ENCODE measurements at regions not wholly inside any gene's neighbourhood (a gene's known extent, or its start where the extent isn't known, plus 50 kb on each side); places are given as distances from the start of the nearest gene placed in this dataset.

GRCh38 chr11:128310676-128311445 lies 276.5 kb downstream of the ETS1 start:
- H3K23ac ChIP-seq (ENCODE audit: low read length in 2 of 2): no peak overlapping the region
- peak overlapping the region in 1 of 2 experiments; percentile 28 for H3K18ac ChIP-seq (ENCODE audit: low read depth in 1 of 2, low read length in 2 of 2)
- peaks cover 4% of the 10 kb centered on the region for H3K9me3 ChIP-seq (ENCODE audit: control insufficient read depth, low read length)
- no peaks in the 10 kb centered on the region for H3K79me1 ChIP-seq (replicated peaks; ENCODE audit: low read length, poor library complexity, severe bottlenecking)
- 63% methylated on average over 6 of the region's 7 CpGs for WGBS
- H3K9ac ChIP-seq (ENCODE audit: low read length): no peak overlapping the region
- H2BK15ac ChIP-seq (ENCODE audit: low read depth, poor library complexity, severe bottlenecking): no peak overlapping the region
- H3K36me3 ChIP-seq (ENCODE audit: control insufficient read depth in 1 of 2, insufficient read depth in 2 of 2, low read depth in 1 of 2, low read length in 2 of 2): no peaks in the 10 kb centered on the region
- H3K27ac ChIP-seq (ENCODE audit: low read length, poor library complexity, severe bottlenecking): no peak overlapping the region
- H4K8ac ChIP-seq (ENCODE audit: low read length): no peak overlapping the region
- H2BK12ac ChIP-seq (ENCODE audit: low read length in 2 of 2): no peak overlapping the region
- H3K4me1 ChIP-seq (ENCODE audit: control insufficient read depth, insufficient read depth, low read depth, low read length): no peaks in the 10 kb centered on the region
- H2BK120ac ChIP-seq (ENCODE audit: low read depth, low read length): no peak overlapping the region
- no peak overlapping the region for H4K91ac ChIP-seq (ENCODE audit: low read length)
- H2BK5ac ChIP-seq (ENCODE audit: low read depth, low read length, poor library complexity, severe bottlenecking): no peak overlapping the region
- H3K27me3 ChIP-seq (ENCODE audit: control insufficient read depth in 1 of 2, insufficient read depth in 1 of 2, low read length in 2 of 2): no peaks in the 10 kb centered on the region
- peak; percentile 57 for DNase-seq
- no peak overlapping the region for H3K14ac ChIP-seq (ENCODE audit: low read length in 2 of 2)
- H2AFZ ChIP-seq (ENCODE audit: low read depth, low read length): no peak overlapping the region
- H3K4me3 ChIP-seq (ENCODE audit: insufficient read depth in 1 of 2, low read depth in 1 of 2, low read length in 2 of 2): no peak overlapping the region
- no peak overlapping the region for H3K4me2 ChIP-seq (ENCODE audit: low read length, poor library complexity, severe bottlenecking)
- H3K4ac ChIP-seq (ENCODE audit: low read depth in 1 of 2, low read length in 2 of 2): no peak overlapping the region
- no peak overlapping the region for H2AK5ac ChIP-seq (ENCODE audit: low read length, severe bottlenecking)

DNA sequence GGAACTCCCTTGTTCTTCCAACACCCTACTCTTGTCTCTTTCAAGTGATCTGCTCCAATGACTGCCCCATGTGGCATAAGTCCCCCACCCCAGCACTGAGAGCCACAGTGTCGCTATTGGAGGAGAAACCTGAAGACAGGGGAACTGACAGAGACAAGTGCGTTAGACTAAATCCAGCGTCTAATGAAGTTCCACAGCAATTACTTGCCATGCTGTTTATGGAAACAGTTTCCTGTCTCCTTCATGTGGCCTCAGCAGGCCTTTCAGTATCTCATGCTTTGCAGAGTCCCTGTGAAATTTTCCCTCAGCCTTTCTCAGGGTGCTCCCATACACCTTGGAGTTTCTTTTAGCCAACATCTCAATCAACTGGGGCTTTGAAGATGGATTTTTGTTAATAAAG lies 277.4 kb downstream of the ETS1 start:
- Histone ChIP-seq H3K79me1 (replicated peaks; ENCODE audit: low read length, poor library complexity, severe bottlenecking) (no peaks in the 10 kb centered on the region), H3K4ac (ENCODE audit: low read depth in 1 of 2, low read length in 2 of 2) (no peak overlapping the region), H2BK15ac (ENCODE audit: low read depth, poor library complexity, severe bottlenecking) (no peak overlapping the region), H4K91ac (ENCODE audit: low read length) (no peak overlapping the region), H3K14ac (ENCODE audit: low read length in 2 of 2) (no peak overlapping the region), H2BK5ac (ENCODE audit: low read depth, low read length, poor library complexity, severe bottlenecking) (no peak overlapping the region), H2AFZ (ENCODE audit: low read depth, low read length) (no peak overlapping the region), H3K4me1 (ENCODE audit: control insufficient read depth, insufficient read depth, low read depth, low read length) (no peaks in the 10 kb centered on the region), H3K23ac (ENCODE audit: low read length in 2 of 2) (no peak overlapping the region), H3K27me3 (ENCODE audit: control insufficient read depth in 1 of 2, insufficient read depth in 1 of 2, low read length in 2 of 2) (no peaks in the 10 kb centered on the region), H3K9me3 (ENCODE audit: control insufficient read depth, low read length) (peaks cover 3% of the 10 kb centered on the region), H3K36me3 (ENCODE audit: control insufficient read depth in 1 of 2, insufficient read depth in 2 of 2, low read depth in 1 of 2, low read length in 2 of 2) (no peaks in the 10 kb centered on the region), H2AK5ac (ENCODE audit: low read length, severe bottlenecking) (no peak overlapping the region), H2BK120ac (ENCODE audit: low read depth, low read length) (no peak overlapping the region), H3K9ac (ENCODE audit: low read length) (no peak overlapping the region), H3K4me3 (ENCODE audit: insufficient read depth in 1 of 2, low read depth in 1 of 2, low read length in 2 of 2) (no peak overlapping the region), H3K18ac (ENCODE audit: low read depth in 1 of 2, low read length in 2 of 2) (no peak overlapping the region), H3K27ac (ENCODE audit: low read length, poor library complexity, severe bottlenecking) (no peak overlapping the region), H4K8ac (ENCODE audit: low read length) (no peak overlapping the region), H3K4me2 (ENCODE audit: low read length, poor library complexity, severe bottlenecking) (no peak overlapping the region), H2BK12ac (ENCODE audit: low read length in 2 of 2) (no peak overlapping the region)
- peak; percentile 59 for DNase-seq
- 35% methylated on average over 3 of the region's 3 CpGs for WGBS

- Histone ChIP-seq H3K14ac (ENCODE audit: low read length in 2 of 2) (no peak overlapping the region), H2BK12ac (ENCODE audit: low read length in 2 of 2) (no peak overlapping the region), H2AFZ (ENCODE audit: low read depth, low read length) (no peak overlapping the region), H4K8ac (ENCODE audit: low read length) (no peak overlapping the region), H2BK5ac (ENCODE audit: low read depth, low read length, poor library complexity, severe bottlenecking) (no peak overlapping the region), H3K18ac (ENCODE audit: low read depth in 1 of 2, low read length in 2 of 2) (no peak overlapping the region), H2AK5ac (ENCODE audit: low read length, severe bottlenecking) (no peak overlapping the region), H3K4me2 (ENCODE audit: low read length, poor library complexity, severe bottlenecking) (no peak overlapping the region), H3K27me3 (ENCODE audit: control insufficient read depth in 1 of 2, insufficient read depth in 1 of 2, low read length in 2 of 2) (no peaks in the 10 kb centered on the region), H3K4me3 (ENCODE audit: insufficient read depth in 1 of 2, low read depth in 1 of 2, low read length in 2 of 2) (no peak overlapping the region), H3K36me3 (ENCODE audit: control insufficient read depth in 1 of 2, insufficient read depth in 2 of 2, low read depth in 1 of 2, low read length in 2 of 2) (no peaks in the 10 kb centered on the region), H3K9me3 (ENCODE audit: control insufficient read depth, low read length) (no peaks in the 10 kb centered on the region), H3K4ac (ENCODE audit: low read depth in 1 of 2, low read length in 2 of 2) (no peak overlapping the region), H3K4me1 (ENCODE audit: control insufficient read depth, insufficient read depth, low read depth, low read length) (no peaks in the 10 kb centered on the region), H2BK120ac (ENCODE audit: low read depth, low read length) (no peak overlapping the region), H3K9ac (ENCODE audit: low read length) (no peak overlapping the region), H3K23ac (ENCODE audit: low read length in 2 of 2) (no peak overlapping the region), H3K79me1 (replicated peaks; ENCODE audit: low read length, poor library complexity, severe bottlenecking) (no peaks in the 10 kb centered on the region), H3K27ac (ENCODE audit: low read length, poor library complexity, severe bottlenecking) (no peak overlapping the region), H2BK15ac (ENCODE audit: low read depth, poor library complexity, severe bottlenecking) (no peak overlapping the region), H4K91ac (ENCODE audit: low read length) (no peak overlapping the region)
- 100% methylated on average over 1 of the region's 3 CpGs for WGBS
- no peak for DNase-seq
Observed at GRCh38 chr11:128308794-128309193, 278.6 kb downstream of the ETS1 start.

DNA sequence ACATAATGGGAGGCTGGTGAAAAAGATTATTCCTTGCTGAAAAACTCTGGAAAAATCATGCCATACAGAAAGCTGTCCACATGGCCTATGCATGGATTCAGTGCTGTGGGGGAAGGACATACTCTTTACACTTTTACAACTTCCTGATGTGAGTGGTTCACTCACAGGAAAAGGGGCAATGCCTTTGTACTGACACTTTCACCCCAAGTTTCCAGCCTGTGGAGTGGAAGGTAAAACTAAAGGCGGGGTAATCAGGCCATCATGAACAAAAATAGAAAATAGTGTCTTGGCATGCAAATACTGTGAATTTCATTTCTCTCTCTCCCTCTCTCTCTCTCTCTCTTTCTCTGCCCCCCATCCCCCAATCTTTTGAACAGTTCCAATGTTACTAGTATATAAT lies 281.8 kb downstream of the ETS1 start:
- H4K91ac ChIP-seq (ENCODE audit: low read length): no peak overlapping the region
- H3K27me3 ChIP-seq (ENCODE audit: control insufficient read depth in 1 of 2, insufficient read depth in 1 of 2, low read length in 2 of 2): no peaks in the 10 kb centered on the region
- H3K79me1 ChIP-seq (replicated peaks; ENCODE audit: low read length, poor library complexity, severe bottlenecking): no peaks in the 10 kb centered on the region
- no peaks in the 10 kb centered on the region for H3K36me3 ChIP-seq (ENCODE audit: control insufficient read depth in 1 of 2, insufficient read depth in 2 of 2, low read depth in 1 of 2, low read length in 2 of 2)
- H2BK15ac ChIP-seq (ENCODE audit: low read depth, poor library complexity, severe bottlenecking): no peak overlapping the region
- H3K23ac ChIP-seq (ENCODE audit: low read length in 2 of 2): no peak overlapping the region
- no peak overlapping the region for H3K14ac ChIP-seq (ENCODE audit: low read length in 2 of 2)
- no peak overlapping the region for H3K9ac ChIP-seq (ENCODE audit: low read length)
- no peak overlapping the region for H3K18ac ChIP-seq (ENCODE audit: low read depth in 1 of 2, low read length in 2 of 2)
- H2BK12ac ChIP-seq (ENCODE audit: low read length in 2 of 2): no peak overlapping the region
- H3K4me1 ChIP-seq (ENCODE audit: control insufficient read depth, insufficient read depth, low read depth, low read length): no peaks in the 10 kb centered on the region
- H2BK5ac ChIP-seq (ENCODE audit: low read depth, low read length, poor library complexity, severe bottlenecking): no peak overlapping the region
- no peak overlapping the region for H2AK5ac ChIP-seq (ENCODE audit: low read length, severe bottlenecking)
- H2BK120ac ChIP-seq (ENCODE audit: low read depth, low read length): no peak overlapping the region
- no peak overlapping the region for H4K8ac ChIP-seq (ENCODE audit: low read length)
- WGBS: 100% methylated on average over 1 of the region's 1 CpG
- no peak overlapping the region for H3K4me2 ChIP-seq (ENCODE audit: low read length, poor library complexity, severe bottlenecking)
- no peak for DNase-seq
- H3K4me3 ChIP-seq (ENCODE audit: insufficient read depth in 1 of 2, low read depth in 1 of 2, low read length in 2 of 2): no peak overlapping the region
- no peak overlapping the region for H2AFZ ChIP-seq (ENCODE audit: low read depth, low read length)
- H3K9me3 ChIP-seq (ENCODE audit: control insufficient read depth, low read length): no peaks in the 10 kb centered on the region
- H3K27ac ChIP-seq (ENCODE audit: low read length, poor library complexity, severe bottlenecking): no peak overlapping the region
- no peak overlapping the region for H3K4ac ChIP-seq (ENCODE audit: low read depth in 1 of 2, low read length in 2 of 2)

Measured in mesenchymal stem cell (in vitro differentiated cells and primary cell).